HepG2 (cell line): ENCODE measurements at regions not wholly inside any gene's neighbourhood (a gene's known extent, or its start where the extent isn't known, plus 50 kb on each side); places are given as distances from the start of the nearest gene placed in this dataset.
A peak's percentile ranks its signal among the peaks of the same experiment; 100 is the strongest.
"Not testable (repeated sequence)": the region's sequence is repeated elsewhere in the genome, so short reads cannot be mapped to it uniquely, and the experiment has no call there.

Experiments used
- ATAC-seq: fragments of 200-7000 bp; cut with Tn5 transposase; 3 replicates; pipeline ENCODE4 v1.9.1; 2020; ENCODE audit warnings: mild to moderate bottlenecking, moderate library complexity
- BruUV-seq: library from RNA; stranded (reverse); fragments of 400-500 nt; replicated peaks from 2 replicates; lab custom pipeline; 2021; lab: Mats Ljungman, UMichigan
- CTCF ChIA-PET: fragments of 300-600 bp; formaldehyde crosslinking; extraction: SDS; loops from one replicate; lab custom pipeline; 2021; ENCODE audit warnings: low total read pairs, inconsistent platforms, low intra/inter-chr PET ratio; lab: Yijun Ruan, JAX
- POLR2A ChIA-PET: fragments of 350-600 bp; sonication (Branson Sonifier 250); formaldehyde crosslinking; loops from one replicate; lab custom pipeline; 2020; ENCODE audit warnings: antibody characterized with exemption, inconsistent platforms; lab: Yijun Ruan, JAX
- DNase-seq: peaks from one replicate; pipeline ENCODE4 v3.0.0-alpha.2; 2015; ENCODE audit warnings: low spot score
- FAIRE-seq: peaks from 3 replicates; lab custom pipeline; 2011; peaks lifted over from hg19 to GRCh38; lab: Jason Lieb, UNC
- H2AFZ ChIP-seq: one replicate; pipeline ENCODE4 v1.6.1; 2011; ENCODE audit warnings: low read length, inconsistent platforms
- H3K27ac ChIP-seq: fragments of 300-600 bp; 3 replicates; pipeline ENCODE4 v1.8.0; 2011; ENCODE audit warnings: mixed run types, mild to moderate bottlenecking, mixed read lengths, low read length, inconsistent platforms; ENCODE audit not compliant: insufficient read depth; ENCODE audit errors: extremely low read length
- H3K27me3 ChIP-seq, 2 experiments: fragments of 200-600 bp in 1 of 2; 2 replicates in 1 of 2; 3 replicates in 1 of 2; pipeline versions ENCODE4 v1.6.0 to v1.8.0; 2011; ENCODE audit warnings: low read length in 2 of 2, mild to moderate bottlenecking in 2 of 2, moderate library complexity in 2 of 2, inconsistent platforms in 1 of 2; ENCODE audit not compliant: insufficient read depth in 2 of 2, control insufficient read depth in 1 of 2
- H3K36me3 ChIP-seq, 2 experiments: fragments of 200-600 bp in 1 of 2; replicated peaks in 1 of 2; 2 replicates in 1 of 2; 3 replicates in 1 of 2; pipeline versions ENCODE4 v1.5.1 to v1.8.0; 2011; ENCODE audit warnings: low read length in 2 of 2, inconsistent platforms in 1 of 2; ENCODE audit not compliant: insufficient read depth in 2 of 2, control insufficient read depth in 1 of 2
- H3K4me1 ChIP-seq: 2 replicates; pipeline ENCODE4 v1.5.1; 2012; ENCODE audit warnings: low read length, inconsistent platforms; ENCODE audit not compliant: insufficient read depth
- H3K4me2 ChIP-seq: 2 replicates; pipeline ENCODE4 v1.6.0; 2011; ENCODE audit warnings: low read depth, low read length, inconsistent platforms
- H3K4me3 ChIP-seq, 3 experiments: fragments of 200-600 bp in 1 of 3; sonication (generic), shearing (Covaris generic) in 1 of 3; replicated peaks in 1 of 3; 2 replicates each; pipeline ENCODE4 v1.5.1; 2011 to 2016; ENCODE audit warnings: low read length in 3 of 3, inconsistent platforms in 2 of 3, low read depth in 2 of 3, mild to moderate bottlenecking in 2 of 3, control low read depth in 1 of 3, mixed read lengths in 1 of 3; ENCODE audit not compliant: insufficient read depth in 1 of 3
- H3K79me2 ChIP-seq: one replicate; pipeline ENCODE4 v1.6.1; 2011; ENCODE audit warnings: low read length, inconsistent platforms; ENCODE audit not compliant: insufficient read depth
- H3K9ac ChIP-seq: 2 replicates; pipeline ENCODE4 v1.6.0; 2011; ENCODE audit warnings: mild to moderate bottlenecking, low read depth, low read length, inconsistent platforms; ENCODE audit not compliant: insufficient read depth
- H3K9me3 ChIP-seq: 2 replicates; pipeline ENCODE4 v1.5.1; 2012; ENCODE audit warnings: mild to moderate bottlenecking, low read length
- H4K20me1 ChIP-seq: 2 replicates; pipeline ENCODE4 v1.6.0; 2011; ENCODE audit warnings: inconsistent platforms, mild to moderate bottlenecking, low read length, moderate library complexity; ENCODE audit not compliant: insufficient read depth
- WGBS: methylation state at CpG from one replicate; pipeline ENCODE4 v1.1.6; 2017; ENCODE audit warnings: low lambda C conversion rate; 5-methylcytosine and 5-hydroxymethylcytosine counted together
- in situ Hi-C: cut with HindIII; loops from 2 replicates; pipeline ENCODE4 v1.10.0; 2017; ENCODE audit warnings: low pct_unique_long_range_greater_than_20kb; ENCODE audit not compliant: extremely low pct_ligation_motif_present
- intact Hi-C: fragments of 100-400 bp; cut with micrococcal nuclease; formaldehyde crosslinking; loops from one replicate; pipeline ENCODE4 v1.10.0; 2022; ENCODE audit not compliant: unreplicated experiment

DNA sequence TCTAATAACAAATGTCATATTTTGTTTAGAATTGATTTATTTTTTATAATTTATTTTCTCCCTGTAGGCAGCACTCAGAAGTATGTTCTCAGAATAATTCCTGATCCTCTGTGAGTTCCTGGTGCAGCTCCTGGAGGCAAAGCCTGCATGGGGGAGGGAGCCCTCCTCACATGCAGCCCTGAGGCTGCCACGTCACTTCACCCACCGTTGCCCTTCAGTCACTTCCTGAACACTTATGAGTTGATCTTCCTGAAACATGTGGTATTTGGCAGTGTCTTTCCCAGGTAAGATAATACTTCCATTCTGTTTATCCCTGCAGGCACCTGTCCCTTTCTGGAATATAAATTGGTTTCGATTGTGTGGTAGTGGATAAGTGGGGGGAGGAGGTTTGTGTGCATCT lies 95.9 kb upstream of the GOLGA6L6 start:
- POLR2A ChIA-PET, intact Hi-C loops, H4K20me1 ChIP-seq, H3K27ac ChIP-seq, BruUV-seq, H3K9ac ChIP-seq, ATAC-seq, H3K79me2 ChIP-seq, H2AFZ ChIP-seq, H3K36me3 ChIP-seq, in situ Hi-C loops, H3K4me2 ChIP-seq, H3K9me3 ChIP-seq, FAIRE-seq, H3K27me3 ChIP-seq, DNase-seq, H3K4me1 ChIP-seq, CTCF ChIA-PET, H3K4me3 ChIP-seq: not testable (repeated sequence)
- WGBS: 0% methylated on average over 2 of the region's 3 CpGs

DNA sequence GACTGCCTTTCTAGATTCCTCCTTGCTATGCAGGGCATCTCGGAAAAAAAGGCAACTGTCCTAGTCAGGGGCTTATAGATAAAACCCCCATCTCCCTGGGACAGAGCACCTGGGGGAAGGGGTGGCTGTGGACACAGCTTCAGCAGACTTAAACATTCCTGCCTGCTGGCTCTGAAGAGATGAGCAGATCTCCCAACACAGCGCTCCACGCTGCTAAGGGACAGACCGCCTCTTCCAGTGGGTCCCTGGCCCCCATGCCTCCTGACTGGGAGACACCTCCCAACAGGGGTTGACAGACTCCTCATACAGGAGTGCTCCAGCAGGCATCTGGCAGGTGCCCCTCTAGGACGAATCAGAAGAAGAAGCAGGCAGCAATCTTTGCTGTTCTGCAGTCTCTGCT lies 87.9 kb upstream of the GOLGA6L6 start:
- in situ Hi-C loops, BruUV-seq, H3K27me3 ChIP-seq, H3K79me2 ChIP-seq, H3K9ac ChIP-seq, H3K9me3 ChIP-seq, intact Hi-C loops, ATAC-seq, H3K4me3 ChIP-seq, DNase-seq, H3K36me3 ChIP-seq, H4K20me1 ChIP-seq, H2AFZ ChIP-seq, CTCF ChIA-PET, POLR2A ChIA-PET, H3K27ac ChIP-seq, H3K4me2 ChIP-seq, FAIRE-seq, H3K4me1 ChIP-seq: not testable (repeated sequence)
- WGBS: no CpG with 5 or more reads among the region's 5 CpGs

DNA sequence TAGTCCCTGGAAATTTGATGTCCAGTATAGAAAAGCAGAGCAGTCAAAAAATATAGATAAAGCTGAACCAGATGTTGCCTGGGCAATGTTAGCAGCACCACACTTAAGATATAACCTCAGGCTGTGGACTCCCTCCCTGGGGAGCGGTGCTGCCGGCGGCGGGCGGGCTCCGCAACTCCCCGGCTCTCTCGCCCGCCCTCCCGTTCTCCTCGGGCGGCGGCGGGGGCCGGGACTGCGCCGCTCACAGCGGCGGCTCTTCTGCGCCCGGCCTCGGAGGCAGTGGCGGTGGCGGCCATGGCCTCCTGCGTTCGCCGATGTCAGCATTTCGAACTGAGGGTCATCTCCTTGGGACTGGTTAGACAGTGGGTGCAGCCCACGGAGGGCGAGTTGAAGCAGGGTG lies 86.9 kb upstream of the GOLGA6L6 start:
- CTCF ChIA-PET, H4K20me1 ChIP-seq, H3K9ac ChIP-seq, H3K79me2 ChIP-seq, H3K4me3 ChIP-seq, H3K4me1 ChIP-seq, intact Hi-C loops, FAIRE-seq, in situ Hi-C loops, DNase-seq, H3K9me3 ChIP-seq, H3K27me3 ChIP-seq, BruUV-seq, H3K4me2 ChIP-seq, H2AFZ ChIP-seq, H3K36me3 ChIP-seq, H3K27ac ChIP-seq, POLR2A ChIA-PET: not testable (repeated sequence)
- ATAC-seq: peak; percentile 67
- WGBS: no CpG with 5 or more reads among the region's 30 CpGs

DNA sequence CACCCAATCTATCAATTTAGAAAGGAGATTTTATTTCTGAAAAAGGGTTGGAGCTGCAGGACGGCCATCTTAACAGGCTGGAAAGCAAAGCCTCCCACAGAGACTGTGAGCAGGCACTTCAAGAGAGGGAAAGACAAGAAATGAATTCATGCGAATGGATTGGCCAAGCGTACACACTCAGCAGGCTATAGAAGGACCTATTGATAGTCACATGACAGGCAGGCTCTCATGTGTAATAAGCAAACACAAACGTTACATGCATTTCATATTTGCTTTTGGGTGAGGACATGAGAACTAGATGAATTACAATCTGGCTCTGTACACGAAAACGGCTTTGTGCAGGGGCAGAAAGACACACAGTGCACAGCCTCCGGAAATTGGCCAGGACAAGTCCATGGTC lies 83.9 kb upstream of the GOLGA6L6 start:
- H3K79me2 ChIP-seq, H3K9me3 ChIP-seq, DNase-seq, H3K27me3 ChIP-seq, FAIRE-seq, POLR2A ChIA-PET, CTCF ChIA-PET, H4K20me1 ChIP-seq, in situ Hi-C loops, H3K4me2 ChIP-seq, H3K4me3 ChIP-seq, H3K4me1 ChIP-seq, intact Hi-C loops, BruUV-seq, H3K27ac ChIP-seq, H3K9ac ChIP-seq, H3K36me3 ChIP-seq, ATAC-seq, H2AFZ ChIP-seq: not testable (repeated sequence)
- no CpG with 5 or more reads among the region's 7 CpGs for WGBS
